ENCODE measurements at regions not wholly inside any gene's neighbourhood (a gene's known extent, or its start where the extent isn't known, plus 50 kb on each side); places are given as distances from the start of the nearest gene placed in this dataset.

DNA sequence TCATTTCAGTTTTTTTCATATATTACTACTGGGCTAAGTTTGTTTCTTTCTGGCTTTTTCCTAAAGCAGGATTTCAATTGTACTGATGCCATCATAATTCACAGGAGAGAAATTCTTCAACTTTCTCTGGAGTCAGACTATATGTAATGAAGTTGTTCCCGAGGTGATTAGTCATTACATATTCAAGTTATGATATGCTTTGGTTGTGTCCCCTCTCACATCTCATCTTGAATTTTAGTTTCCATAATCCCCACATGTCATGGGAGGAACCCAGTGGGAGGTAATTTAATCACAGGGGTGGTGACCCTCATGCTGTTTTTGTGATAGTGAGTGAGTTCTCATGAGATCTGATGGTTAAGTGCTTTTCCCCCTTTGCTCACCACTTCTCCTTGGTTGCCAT is 227.5 kb upstream of the LRIG3 start:
- in situ Hi-C loops (cut with MboI; ENCODE audit: low sequenced_read_pairs, unreplicated experiment), result no loop called here
- TF ChIP-seq, protein P1, sequence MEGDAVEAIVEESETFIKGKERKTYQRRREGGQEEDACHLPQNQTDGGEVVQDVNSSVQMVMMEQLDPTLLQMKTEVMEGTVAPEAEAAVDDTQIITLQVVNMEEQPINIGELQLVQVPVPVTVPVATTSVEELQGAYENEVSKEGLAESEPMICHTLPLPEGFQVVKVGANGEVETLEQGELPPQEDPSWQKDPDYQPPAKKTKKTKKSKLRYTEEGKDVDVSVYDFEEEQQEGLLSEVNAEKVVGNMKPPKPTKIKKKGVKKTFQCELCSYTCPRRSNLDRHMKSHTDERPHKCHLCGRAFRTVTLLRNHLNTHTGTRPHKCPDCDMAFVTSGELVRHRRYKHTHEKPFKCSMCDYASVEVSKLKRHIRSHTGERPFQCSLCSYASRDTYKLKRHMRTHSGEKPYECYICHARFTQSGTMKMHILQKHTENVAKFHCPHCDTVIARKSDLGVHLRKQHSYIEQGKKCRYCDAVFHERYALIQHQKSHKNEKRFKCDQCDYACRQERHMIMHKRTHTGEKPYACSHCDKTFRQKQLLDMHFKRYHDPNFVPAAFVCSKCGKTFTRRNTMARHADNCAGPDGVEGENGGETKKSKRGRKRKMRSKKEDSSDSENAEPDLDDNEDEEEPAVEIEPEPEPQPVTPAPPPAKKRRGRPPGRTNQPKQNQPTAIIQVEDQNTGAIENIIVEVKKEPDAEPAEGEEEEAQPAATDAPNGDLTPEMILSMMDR (IDR thresholded peaks at IDR 0.05; ENCODE audit: borderline replicate concordance, control extremely low read depth, extremely low read depth, insufficient read depth, missing control alignments), result no peak
- DNase-seq (ENCODE audit: low spot score), result no peak

DNA sequence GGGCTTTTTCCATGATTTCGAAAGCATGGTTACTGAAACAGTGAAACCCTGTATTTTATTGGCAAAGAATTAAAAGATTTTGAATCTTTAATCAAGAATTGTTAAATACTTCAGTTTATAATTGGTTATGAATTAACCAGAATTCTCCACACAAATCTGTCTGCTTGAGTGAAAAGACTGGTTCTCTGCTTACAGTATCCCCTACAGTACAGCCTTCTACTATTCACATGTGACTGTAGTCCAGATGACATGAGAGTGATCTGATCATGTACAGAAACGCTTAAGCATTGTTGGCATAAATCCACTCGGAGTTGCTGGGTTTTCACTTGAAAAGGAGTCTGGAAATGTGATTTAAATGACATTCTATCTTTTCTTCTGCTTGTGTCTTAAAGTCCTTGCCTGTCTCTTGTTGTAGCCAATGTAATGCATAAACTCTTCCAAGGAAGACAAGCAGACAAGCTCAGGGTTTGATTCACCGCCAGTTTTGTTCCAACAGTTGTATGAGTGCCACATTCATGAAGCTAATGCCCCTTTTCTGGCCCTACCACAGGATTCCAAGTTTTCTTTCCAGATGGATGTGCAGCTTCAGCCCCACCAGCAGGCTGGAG is 222.0 kb upstream of the LRIG3 start:
- in situ Hi-C loops (cut with MboI; ENCODE audit: low sequenced_read_pairs, unreplicated experiment), result no loop called here
- TF ChIP-seq, protein P1 (IDR thresholded peaks at IDR 0.05; ENCODE audit: borderline replicate concordance, control extremely low read depth, extremely low read depth, insufficient read depth, missing control alignments), result no peak
- DNase-seq (ENCODE audit: low spot score), result no peak

DNA sequence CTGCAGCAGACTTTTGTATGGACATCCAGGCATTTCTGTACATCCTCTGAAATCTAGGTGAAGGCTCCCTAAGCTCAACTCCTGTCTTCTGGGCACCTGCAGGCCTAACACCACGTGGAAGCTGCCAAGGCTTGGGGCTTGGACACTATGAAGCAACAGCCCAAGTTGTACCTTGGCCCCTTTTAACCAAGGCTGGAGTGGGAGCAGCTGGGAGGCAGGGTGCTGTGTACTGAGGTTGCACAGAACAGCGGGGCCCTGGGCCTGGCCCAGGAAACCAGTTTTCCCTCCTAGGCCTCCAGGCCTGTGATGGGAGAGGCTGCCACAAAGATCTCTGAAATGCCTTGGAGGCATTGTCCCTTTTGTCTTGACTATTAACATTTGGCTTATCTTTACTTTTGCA is 214.4 kb upstream of the LRIG3 start:
- in situ Hi-C loops (cut with MboI; ENCODE audit: low sequenced_read_pairs, unreplicated experiment), result no loop called here

DNA sequence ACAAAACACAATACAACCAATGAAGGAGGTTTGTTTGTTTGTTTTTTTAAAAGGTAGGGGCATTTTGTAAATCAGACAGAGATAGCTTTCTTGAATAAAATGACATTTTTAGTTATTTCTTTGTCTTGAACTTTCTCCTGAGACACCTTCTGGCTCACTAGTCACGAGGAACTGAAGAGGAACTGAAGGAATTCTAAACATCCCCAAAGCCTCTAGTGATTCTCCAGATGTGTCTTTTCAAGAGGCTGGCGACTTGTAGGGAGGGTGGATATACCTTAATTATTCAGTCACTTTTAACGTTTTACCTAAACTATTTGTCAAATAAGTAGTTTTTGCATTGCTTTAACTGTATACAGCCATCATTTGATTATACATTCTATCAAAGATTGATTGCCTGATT is 211.2 kb upstream of the LRIG3 start:
- no peak for DNase-seq (ENCODE audit: low spot score)
- in situ Hi-C loops (cut with MboI; ENCODE audit: low sequenced_read_pairs, unreplicated experiment), result no loop called here
- TF ChIP-seq, protein P1 (IDR thresholded peaks at IDR 0.05; ENCODE audit: borderline replicate concordance, control extremely low read depth, extremely low read depth, insufficient read depth, missing control alignments), result no peak

More for the DNA sequence above, 214.4 kb upstream of the LRIG3 start:
- TF ChIP-seq, protein P1 (IDR thresholded peaks at IDR 0.05; ENCODE audit: borderline replicate concordance, control extremely low read depth, extremely low read depth, insufficient read depth, missing control alignments), result no peak
- DNase-seq (ENCODE audit: low spot score), result no peak

DNA sequence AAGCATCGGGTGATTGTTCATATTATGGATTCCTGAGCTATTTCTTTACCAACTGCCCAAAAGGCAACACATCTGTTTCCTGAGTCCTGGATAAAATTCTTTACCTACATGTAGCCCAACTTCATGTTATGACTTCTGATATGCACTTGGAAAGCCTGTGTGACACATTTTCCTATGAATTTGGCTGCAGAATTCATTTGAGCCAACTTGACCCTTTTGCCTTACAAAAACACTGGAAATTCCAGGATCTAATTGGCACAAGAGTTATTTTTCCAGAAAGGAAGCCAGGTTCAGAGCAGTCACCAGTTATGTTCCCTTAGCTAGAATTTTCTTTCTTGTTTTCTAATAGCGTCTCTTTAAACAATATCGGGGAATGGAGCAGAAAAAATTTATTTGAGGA is 202.5 kb upstream of the LRIG3 start:
- TF ChIP-seq, protein P1 (IDR thresholded peaks at IDR 0.05; ENCODE audit: borderline replicate concordance, control extremely low read depth, extremely low read depth, insufficient read depth, missing control alignments), result no peak
- no peak for DNase-seq (ENCODE audit: low spot score)
- in situ Hi-C loops (cut with MboI; ENCODE audit: low sequenced_read_pairs, unreplicated experiment), result no loop called here

DNA sequence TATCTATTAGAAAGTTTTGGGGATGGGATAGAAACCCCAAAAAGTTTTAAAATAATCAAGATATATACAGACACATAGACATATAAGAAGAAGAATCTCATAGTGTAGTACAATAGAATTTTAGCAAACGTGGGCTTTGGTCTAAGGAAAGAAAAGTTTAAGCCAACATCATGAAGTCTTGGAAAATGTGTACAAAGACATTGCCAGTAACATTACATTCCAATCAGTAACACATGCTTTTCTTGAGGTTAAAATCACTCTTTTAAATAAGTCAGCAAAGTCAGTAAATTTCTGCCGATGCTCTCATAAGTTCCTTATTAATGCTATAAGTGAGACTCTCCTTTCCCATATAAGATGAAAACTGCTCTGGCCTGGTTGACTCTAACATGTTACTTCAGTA is 201.1 kb upstream of the LRIG3 start:
- TF ChIP-seq, protein P1 (IDR thresholded peaks at IDR 0.05; ENCODE audit: borderline replicate concordance, control extremely low read depth, extremely low read depth, insufficient read depth, missing control alignments), result no peak
- in situ Hi-C loops (cut with MboI; ENCODE audit: low sequenced_read_pairs, unreplicated experiment), result no loop called here
- no peak for DNase-seq (ENCODE audit: low spot score)
